ENCODE measurements at regions not wholly inside any gene's neighbourhood (a gene's known extent, or its start where the extent isn't known, plus 50 kb on each side); places are given as distances from the start of the nearest gene placed in this dataset.

GRCh38 chr4:12178614-12179610, 750.2 kb upstream of the HS3ST1 start:
- peak in 1 of 3 donors; percentile 30 for DNase-seq

- DNase-seq = no peak
Observed at GRCh38 chr4:12177416-12177815, 748.7 kb upstream of the HS3ST1 start.

- no peak for DNase-seq
Observed at GRCh38 chr4:12173496-12173895, 744.8 kb upstream of the HS3ST1 start.

- DNase-seq = no peak
Observed at GRCh38 chr4:12172198-12172973, 743.7 kb upstream of the HS3ST1 start.

GRCh38 chr4:12170308-12170707, 741.6 kb upstream of the HS3ST1 start:
- DNase-seq = no peak

- no peak for DNase-seq
Observed at GRCh38 chr4:12165616-12166015, 736.9 kb upstream of the HS3ST1 start.

GRCh38 chr4:12146339-12146738, 717.6 kb upstream of the HS3ST1 start:
- no peak for DNase-seq

- DNase-seq = no peak
Observed at GRCh38 chr4:12145768-12146167, 717.1 kb upstream of the HS3ST1 start.

GRCh38 chr4:12145106-12145505, 716.4 kb upstream of the HS3ST1 start:
- DNase-seq = no peak

GRCh38 chr4:12144051-12144450, 715.4 kb upstream of the HS3ST1 start:
- DNase-seq = no peak

GRCh38 chr4:12140864-12141263, 712.2 kb upstream of the HS3ST1 start:
- no peak for DNase-seq

- no peak for DNase-seq
Observed at GRCh38 chr4:12139296-12139695, 710.6 kb upstream of the HS3ST1 start.

- no peak for DNase-seq
Observed at GRCh38 chr4:12138488-12138887, 709.8 kb upstream of the HS3ST1 start.

- DNase-seq = peak in 1 of 3 donors; percentile 11
Observed at GRCh38 chr4:12137575-12137974, 708.9 kb upstream of the HS3ST1 start.

- DNase-seq = no peak
Observed at GRCh38 chr4:12126474-12126873, 697.8 kb upstream of the HS3ST1 start.

- no peak for DNase-seq
Observed at GRCh38 chr4:12124138-12124537, 695.4 kb upstream of the HS3ST1 start.

- DNase-seq = peak in 1 of 3 donors; percentile 9
Observed at GRCh38 chr4:12123707-12124106, 695.0 kb upstream of the HS3ST1 start.

GRCh38 chr4:12122316-12122715, 693.6 kb upstream of the HS3ST1 start:
- peak in 1 of 3 donors; percentile 4 for DNase-seq

GRCh38 chr4:12120968-12121367, 692.3 kb upstream of the HS3ST1 start:
- no peak for DNase-seq

- DNase-seq = peak in 1 of 3 donors; percentile 24
Observed at GRCh38 chr4:12118651-12119213, 690.0 kb upstream of the HS3ST1 start.

GRCh38 chr4:12116009-12116552, 687.4 kb upstream of the HS3ST1 start:
- DNase-seq = no peak

GRCh38 chr4:12110627-12111026, 681.9 kb upstream of the HS3ST1 start:
- DNase-seq = no peak
